ENCODE measurements at regions not wholly inside any gene's neighbourhood (a gene's known extent, or its start where the extent isn't known, plus 50 kb on each side); places are given as distances from the start of the nearest gene placed in this dataset.

GRCh38 chr5:175579742-175580432 is 78.0 kb upstream of the HRH2 start:
- peak; percentile 26 for DNase-seq

GRCh38 chr5:175582697-175583096 is 75.2 kb upstream of the HRH2 start:
- DNase-seq: no peak

DNA sequence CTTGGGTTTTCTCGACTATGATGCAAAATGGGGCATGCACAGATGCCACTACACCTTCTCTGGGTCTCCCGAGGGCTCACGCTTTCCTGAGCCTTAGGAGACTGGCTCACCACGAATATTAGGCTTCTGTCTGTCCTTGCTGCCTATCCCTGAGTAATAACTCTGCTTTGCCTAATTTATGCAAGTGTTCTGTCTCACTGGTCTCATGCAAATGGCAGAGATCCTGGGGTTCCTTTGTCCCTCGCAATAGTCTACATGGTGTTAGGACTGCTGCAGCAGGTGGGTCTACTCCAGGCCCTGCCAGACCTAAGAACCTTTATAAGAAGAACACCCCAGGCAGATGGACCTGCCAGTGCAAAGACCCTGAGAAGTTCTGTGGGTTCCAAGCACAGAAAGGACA is 72.3 kb upstream of the HRH2 start:
- DNase-seq: no peak

DNA sequence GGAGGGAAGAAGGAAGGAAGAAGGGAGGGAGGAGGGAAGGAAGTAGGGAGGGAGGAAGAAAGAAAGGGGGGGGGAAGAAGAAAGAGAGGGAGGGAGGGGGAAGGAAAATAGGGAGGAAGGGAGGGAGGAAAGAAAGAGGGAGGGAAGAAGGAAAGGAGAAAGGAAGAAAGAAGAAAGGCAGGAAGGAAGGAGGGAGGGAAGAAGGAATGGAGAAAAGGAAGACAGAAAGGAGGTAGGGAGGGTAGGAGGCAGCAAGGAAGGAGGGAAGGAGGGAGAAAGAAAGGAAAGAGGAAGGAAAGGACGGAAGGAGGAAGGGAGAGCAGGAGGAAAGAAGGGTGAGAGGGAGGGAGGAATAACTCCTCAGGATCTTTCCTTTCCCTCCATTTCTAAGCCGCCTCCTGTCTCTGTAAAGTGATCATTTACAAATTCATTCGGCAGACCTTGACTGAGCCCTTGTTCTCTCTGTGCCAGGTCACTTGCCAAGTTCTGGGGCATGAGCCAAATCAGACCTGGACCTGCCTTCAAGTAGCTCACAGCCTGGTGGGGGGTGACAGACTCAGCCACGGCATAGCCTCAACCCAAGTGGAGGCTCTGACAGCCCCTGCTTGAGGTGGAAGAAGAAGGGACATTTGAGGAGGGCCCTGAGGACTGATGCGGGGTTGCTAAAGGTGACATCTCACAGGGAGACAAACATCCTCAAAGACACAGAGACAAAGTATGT is 69.0 kb upstream of the HRH2 start:
- no peak for DNase-seq

GRCh38 chr5:175589714-175590113 is 68.2 kb upstream of the HRH2 start:
- no peak for DNase-seq

DNA sequence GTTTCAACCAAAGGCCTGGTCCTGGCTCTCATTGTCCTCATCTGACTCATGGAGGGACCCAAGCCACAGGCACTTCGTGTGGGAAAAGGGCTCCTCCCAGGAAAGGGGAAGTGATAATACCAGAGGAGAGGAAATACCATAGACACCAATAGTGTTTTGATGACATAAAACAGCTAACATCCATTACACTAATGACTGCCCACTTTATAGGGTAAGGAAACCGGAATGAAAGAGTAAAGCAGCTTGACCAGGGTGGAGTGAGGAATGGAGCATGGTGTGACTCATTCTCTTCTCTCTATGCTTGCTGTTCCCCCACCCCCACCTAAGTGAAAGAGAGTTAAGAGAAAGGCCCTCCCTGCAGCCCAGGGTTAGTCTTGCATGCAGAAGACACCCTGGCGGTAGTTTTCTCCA is 67.4 kb upstream of the HRH2 start:
- DNase-seq: peak; percentile 89

- DNase-seq: no peak
These were observed 66.6 kb upstream of the HRH2 start for GRCh38 chr5:175591293-175591692.

DNA sequence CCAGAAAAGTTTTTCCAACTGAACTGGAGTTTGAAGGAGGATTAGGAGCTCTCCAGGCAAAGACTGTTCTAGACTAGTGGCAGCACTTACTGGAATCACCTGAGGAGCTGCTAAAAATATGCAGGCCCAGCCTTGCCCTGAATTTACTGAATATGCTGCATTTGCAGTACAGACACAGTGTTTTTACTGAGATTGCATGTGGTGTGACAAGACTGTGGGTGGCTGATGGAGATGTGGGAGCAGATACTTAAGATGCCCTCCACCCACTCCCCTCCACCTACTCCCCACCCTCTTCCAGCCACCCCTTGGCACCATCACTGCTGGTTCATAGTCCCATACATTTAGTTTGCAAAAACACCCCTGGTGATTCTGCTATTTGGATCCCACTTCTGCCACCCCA is 64.1 kb upstream of the HRH2 start:
- no peak for DNase-seq

- DNase-seq: no peak
These were observed 62.0 kb upstream of the HRH2 start for GRCh38 chr5:175595905-175596304.

GRCh38 chr5:175596761-175597189 is 61.1 kb upstream of the HRH2 start:
- no peak for DNase-seq

DNA sequence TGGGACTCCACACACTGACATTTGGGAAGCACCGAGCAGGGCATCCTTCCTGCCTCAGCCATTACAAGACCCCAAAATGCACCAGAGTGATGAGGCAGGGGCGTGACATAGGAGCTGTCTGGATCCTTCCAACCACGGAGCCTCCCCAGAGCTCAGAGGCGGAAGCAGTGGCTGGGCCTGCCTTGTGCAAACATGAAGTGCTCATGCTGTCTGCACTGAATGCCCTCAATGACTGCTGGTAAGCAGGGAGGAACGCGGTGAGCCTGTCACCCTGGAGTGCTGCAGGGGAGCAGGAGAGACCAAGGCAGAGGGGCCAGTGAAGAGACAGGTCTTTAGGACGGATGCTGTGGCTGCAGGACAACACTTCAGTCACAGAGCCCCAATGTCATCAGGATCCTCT is 60.2 kb upstream of the HRH2 start:
- no peak for DNase-seq

DNA sequence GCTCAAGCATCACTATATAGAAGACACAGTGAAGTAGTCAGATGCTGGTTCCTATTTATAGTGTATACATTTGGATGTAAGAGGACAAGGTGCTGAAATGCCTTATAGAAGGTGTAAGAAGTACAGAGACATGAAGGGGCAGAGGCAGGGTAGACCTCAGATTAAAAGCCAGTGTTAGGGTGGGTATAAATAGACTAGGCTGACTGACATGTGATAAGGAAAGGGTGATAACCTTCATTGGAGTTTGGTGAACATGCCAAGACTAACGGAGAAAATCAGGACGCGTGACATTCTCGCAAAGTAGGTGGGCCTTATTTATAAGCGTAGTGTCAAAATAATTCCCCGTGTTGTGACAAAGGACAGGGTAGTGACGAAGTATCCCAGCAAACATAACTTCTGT is 59.1 kb upstream of the HRH2 start:
- no peak for DNase-seq

DNA sequence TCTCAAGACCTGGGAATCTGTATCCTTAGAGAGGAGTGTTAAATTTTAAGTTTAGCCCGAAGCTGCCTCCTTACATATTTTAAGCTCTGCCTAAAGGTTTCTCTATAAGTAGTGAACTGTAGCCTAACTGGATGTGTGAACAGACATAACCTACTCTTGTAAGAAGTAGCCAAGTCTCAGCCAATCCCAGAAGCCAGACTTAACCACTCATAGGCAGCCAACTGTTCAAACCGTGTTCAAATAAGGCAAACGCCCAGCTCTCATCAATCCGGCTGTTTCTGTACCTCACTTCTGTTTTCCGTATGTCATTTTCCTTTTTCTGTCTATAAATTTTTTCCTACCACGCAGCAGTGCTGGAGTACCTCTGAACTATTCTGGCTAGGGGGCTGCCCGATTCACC is 58.7 kb upstream of the HRH2 start:
- DNase-seq: no peak

- no peak for DNase-seq
These were observed 53.7 kb upstream of the HRH2 start for GRCh38 chr5:175603987-175604739.

- no peak for DNase-seq
These were observed 51.5 kb upstream of the HRH2 start for GRCh38 chr5:175606409-175606808.

All from fibroblast of upper back skin (primary cell).